Esophagus muscularis mucosa (tissue), 4 donors: ENCODE measurements at regions not wholly inside any gene's neighbourhood (a gene's known extent, or its start where the extent isn't known, plus 50 kb on each side); places are given as distances from the start of the nearest gene placed in this dataset.

Source experiments
- DNase-seq: peaks from one replicate; pipeline ENCODE4 v3.0.0-alpha.2; 2017; ENCODE audit errors: extremely low spot score
- H3K27ac ChIP-seq, 4 donors: fragments of 200-600 bp; sonication (generic); replicated peaks in 1 of 4; 1 replicate in 3 of 4; 2 replicates in 1 of 4; pipeline ENCODE4 v1.5.1; 2016 to 2019; ENCODE audit warnings: mild to moderate bottlenecking in 1 of 4
- H3K27me3 ChIP-seq, 4 donors: fragments of 200-600 bp; sonication (generic); one replicate each; pipeline versions ENCODE4 v1.5.1 to v1.6.0; 2016 to 2019
- H3K36me3 ChIP-seq, 4 donors: fragments of 200-600 bp; sonication (generic); one replicate each; pipeline ENCODE4 v1.5.1; 2016 to 2019
- H3K4me1 ChIP-seq, 4 donors: fragments of 200-600 bp; sonication (generic); one replicate each; pipeline ENCODE4 v1.5.1; 2016 to 2019
- H3K4me3 ChIP-seq, 4 donors: fragments of 200-600 bp; sonication (generic); 1 replicate in 2 of 4; 2 replicates in 2 of 4; pipeline ENCODE4 v1.5.1; 2016 to 2019; ENCODE audit warnings: mild to moderate bottlenecking in 4 of 4, moderate library complexity in 1 of 4
- H3K9me3 ChIP-seq, 4 donors: fragments of 200-600 bp; sonication (generic); 1 replicate in 3 of 4; 2 replicates in 1 of 4; pipeline ENCODE4 v1.5.1; 2016 to 2019
- CTCF ChIP-seq, 3 experiments: fragments of 200-600 bp in 2 of 3; fragments of 450-650 bp in 1 of 3; sonication (generic) in 2 of 3; IDR thresholded peaks; one replicate each; pipeline ENCODE4 v1.5.1; 2017 to 2019; ENCODE audit warnings: antibody characterized with exemption in 3 of 3, mild to moderate bottlenecking in 2 of 3, moderate library complexity in 1 of 3
- EP300 ChIP-seq: sonication (generic); formaldehyde crosslinking; IDR thresholded peaks from one replicate; pipeline ENCODE4 v1.6.1; 2017; ENCODE audit warnings: antibody characterized with exemption
- POLR2A ChIP-seq: fragments of 450-650 bp; IDR thresholded peaks from one replicate; pipeline ENCODE4 v1.6.1; 2017; ENCODE audit warnings: antibody characterized with exemption, moderate library complexity, mild to moderate bottlenecking, low read depth
- POLR2AphosphoS5 ChIP-seq, 2 donors: sonication (generic); formaldehyde crosslinking; IDR thresholded peaks; one replicate each; pipeline ENCODE4 v1.6.1; 2017; ENCODE audit warnings: antibody characterized with exemption in 2 of 2
- WGBS: methylation state at CpG from one replicate; pipeline ENCODE4 v1.1.5; 2018; 5-methylcytosine and 5-hydroxymethylcytosine counted together
- intact Hi-C: fragments of 100-400 bp; cut with DNase I; formaldehyde crosslinking; loops from one replicate; pipeline ENCODE4 v1.15.1; 2023

DNA sequence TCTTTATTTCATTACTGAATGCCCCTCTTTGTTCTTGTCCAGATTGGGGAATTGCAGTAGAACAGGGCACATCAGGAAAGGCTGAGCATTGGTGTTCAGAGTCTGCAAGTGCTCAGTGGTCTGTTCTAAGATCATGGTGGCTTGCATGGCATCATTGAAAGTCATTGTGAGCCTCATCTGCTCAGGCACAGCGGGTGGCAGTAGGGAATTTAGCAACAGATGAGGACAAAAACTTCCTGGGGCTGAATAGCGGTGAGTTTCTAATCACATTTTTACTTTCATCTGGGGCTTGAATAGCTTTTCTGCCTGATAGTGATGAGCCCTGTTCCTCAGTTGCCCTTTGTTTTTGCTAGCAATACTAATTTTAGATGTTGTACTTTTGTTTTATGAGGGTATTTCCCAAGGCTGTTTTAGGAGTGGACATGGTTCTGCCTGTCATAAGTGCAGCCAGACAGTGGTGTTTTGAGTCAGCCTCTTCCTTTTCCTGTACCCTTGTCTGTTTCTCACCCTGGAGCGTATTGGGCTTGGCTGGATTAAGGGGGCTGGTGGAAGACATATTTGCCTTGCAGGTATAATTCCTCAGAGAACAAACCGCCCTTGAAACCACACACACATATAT lies 127.2 kb upstream of the IL12A start:
- peak; percentile 50 for DNase-seq
- Histone ChIP-seq H3K27me3 (no peaks in the 10 kb centered on the region), H3K9me3 (no peaks in the 10 kb centered on the region), H3K27ac (peak overlapping the region in 1 of 4 donors; percentile 50), H3K4me3 (no peak overlapping the region), H3K36me3 (no peaks in the 10 kb centered on the region), H3K4me1 (peaks cover 76 to 97% (median 96%) of the 10 kb centered on the region in 4 donors)
- intact Hi-C loops, result no loop called here
- TF ChIP-seq CTCF (IDR thresholded peaks at IDR 0.05) (no peak), POLR2AphosphoS5 (IDR thresholded peaks at IDR 0.05) (no peak), POLR2A (no peak), EP300 (no peak)
- WGBS, result 88% methylated on average over 2 of the region's 4 CpGs

- no peak for TF ChIP-seq EP300
- no peak for TF ChIP-seq POLR2AphosphoS5 (IDR thresholded peaks at IDR 0.05)
- TF ChIP-seq CTCF (IDR thresholded peaks at IDR 0.05), result no peak
- no peak for TF ChIP-seq POLR2A
- intact Hi-C loops, result no loop called here
- 42% methylated on average over 2 of the region's 2 CpGs for WGBS
- Histone ChIP-seq H3K27me3 (no peaks in the 10 kb centered on the region), H3K36me3 (peaks cover 0 to 5% (median 0%) of the 10 kb centered on the region in 4 donors), H3K4me3 (no peak overlapping the region), H3K4me1 (peaks cover 67 to 74% (median 72%) of the 10 kb centered on the region in 4 donors), H3K27ac (peak overlapping the region; percentile 59 to 69 (median 64)), H3K9me3 (peaks cover 0 to 5% (median 0%) of the 10 kb centered on the region in 4 donors)
- no peak for DNase-seq
Observed at GRCh38 chr3:159865041-159865579, 123.5 kb upstream of the IL12A start.

- H3K27ac ChIP-seq, result peak overlapping the region; percentile 59 to 69 (median 64)
- intact Hi-C loops, result no loop called here
- DNase-seq, result no peak
- 43% methylated on average over 5 of the region's 5 CpGs for WGBS
- H3K36me3 ChIP-seq, result peaks cover 0 to 5% (median 0%) of the 10 kb centered on the region in 4 donors
- H3K9me3 ChIP-seq, result peaks cover 0 to 5% (median 0%) of the 10 kb centered on the region in 4 donors
- H3K4me1 ChIP-seq, result peaks cover 55 to 62% (median 60%) of the 10 kb centered on the region in 4 donors
- H3K27me3 ChIP-seq, result no peaks in the 10 kb centered on the region
- TF ChIP-seq POLR2A (no peak), POLR2AphosphoS5 (IDR thresholded peaks at IDR 0.05) (no peak), CTCF (IDR thresholded peaks at IDR 0.05) (no peak), EP300 (no peak)
- no peak overlapping the region for H3K4me3 ChIP-seq
Observed at GRCh38 chr3:159866201-159866746, 122.4 kb upstream of the IL12A start.

DNA sequence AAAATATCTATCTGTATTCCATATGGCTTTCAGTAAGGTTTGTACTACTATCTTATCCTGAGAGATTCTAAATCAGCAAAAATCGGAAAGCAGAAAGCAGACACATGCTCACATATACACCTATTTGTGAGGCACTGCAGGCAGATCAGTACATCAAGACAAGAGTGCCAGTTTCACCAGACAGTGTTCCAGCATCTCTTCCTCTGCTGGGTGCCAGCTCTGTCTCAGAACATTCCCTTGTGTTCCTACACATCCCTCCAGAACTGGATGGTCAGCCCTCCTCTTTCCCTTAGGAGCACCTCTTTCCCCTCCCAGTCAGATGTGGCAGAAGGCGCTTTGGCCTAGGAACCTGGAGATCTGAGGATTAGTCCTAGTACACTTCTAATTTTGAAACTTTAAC lies 121.3 kb upstream of the IL12A start:
- Histone ChIP-seq H3K9me3 (peaks cover 0 to 5% (median 0%) of the 10 kb centered on the region in 4 donors), H3K27me3 (no peaks in the 10 kb centered on the region), H3K4me3 (no peak overlapping the region), H3K27ac (peak overlapping the region; percentile 59 to 69 (median 64)), H3K36me3 (peaks cover 0 to 5% (median 0%) of the 10 kb centered on the region in 4 donors), H3K4me1 (peaks cover 54 to 60% (median 60%) of the 10 kb centered on the region in 4 donors)
- no peak for TF ChIP-seq POLR2AphosphoS5 (IDR thresholded peaks at IDR 0.05)
- TF ChIP-seq POLR2A, result no peak
- no peak for DNase-seq
- 76% methylated on average over 2 of the region's 2 CpGs for WGBS
- intact Hi-C loops, result no loop called here

- intact Hi-C loops, result no loop called here
- Histone ChIP-seq H3K4me3 (no peak overlapping the region), H3K36me3 (peaks cover 0 to 5% (median 0%) of the 10 kb centered on the region in 4 donors), H3K9me3 (peaks cover 0 to 5% (median 0%) of the 10 kb centered on the region in 4 donors), H3K27me3 (no peaks in the 10 kb centered on the region), H3K4me1 (peaks cover 55 to 63% (median 60%) of the 10 kb centered on the region in 4 donors), H3K27ac (peak overlapping the region in 1 of 4 donors; percentile 11)
- DNase-seq, result no peak
- 86% methylated on average over 1 of the region's 1 CpG for WGBS
- TF ChIP-seq EP300, result no peak
- TF ChIP-seq POLR2A, result no peak
- no peak for TF ChIP-seq CTCF (IDR thresholded peaks at IDR 0.05)
- no peak for TF ChIP-seq POLR2AphosphoS5 (IDR thresholded peaks at IDR 0.05)
Observed at GRCh38 chr3:159870723-159871122, 117.9 kb upstream of the IL12A start.
